ENCODE measurements at regions not wholly inside any gene's neighbourhood (a gene's known extent, or its start where the extent isn't known, plus 50 kb on each side); places are given as distances from the start of the nearest gene placed in this dataset.

GRCh38 chr5:17161662-17162061 is 55.8 kb upstream of the BASP1 start:
- no peaks in the 10 kb centered on the region for H3F3A ChIP-seq (ENCODE audit: insufficient read depth, low read length)
- H4K20me1 ChIP-seq (ENCODE audit: insufficient read depth, low read length) = no peaks in the 10 kb centered on the region
- no peak overlapping the region for H3K4me2 ChIP-seq (ENCODE audit: low read length)
- H3K79me2 ChIP-seq (ENCODE audit: insufficient read depth, low read length) = no peaks in the 10 kb centered on the region
- no peaks in the 10 kb centered on the region for H3K27me3 ChIP-seq (ENCODE audit: insufficient read depth, low read length)
- no peak overlapping the region for H2AFZ ChIP-seq (ENCODE audit: low read length)
- no peaks in the 10 kb centered on the region for H3K9me2 ChIP-seq (ENCODE audit: low read depth, low read length)
- no peaks in the 10 kb centered on the region for H3K9me3 ChIP-seq (ENCODE audit: low read length)
- no peak overlapping the region for H3K9ac ChIP-seq (ENCODE audit: low read length)
- no peaks in the 10 kb centered on the region for H3K4me1 ChIP-seq (ENCODE audit: insufficient read depth, low read length, severe bottlenecking)
- H3K27ac ChIP-seq (ENCODE audit: low read depth, low read length, poor library complexity, severe bottlenecking) = no peak overlapping the region
- H3K4me3 ChIP-seq (ENCODE audit: low read depth, low read length, poor library complexity, severe bottlenecking) = no peak overlapping the region
- no peaks in the 10 kb centered on the region for H3K36me3 ChIP-seq (ENCODE audit: insufficient read depth, low read length)
- no peak for TF ChIP-seq EZH2 (IDR thresholded peaks at IDR 0.05; ENCODE audit: borderline replicate concordance, low read length)
- TF ChIP-seq, protein P1, sequence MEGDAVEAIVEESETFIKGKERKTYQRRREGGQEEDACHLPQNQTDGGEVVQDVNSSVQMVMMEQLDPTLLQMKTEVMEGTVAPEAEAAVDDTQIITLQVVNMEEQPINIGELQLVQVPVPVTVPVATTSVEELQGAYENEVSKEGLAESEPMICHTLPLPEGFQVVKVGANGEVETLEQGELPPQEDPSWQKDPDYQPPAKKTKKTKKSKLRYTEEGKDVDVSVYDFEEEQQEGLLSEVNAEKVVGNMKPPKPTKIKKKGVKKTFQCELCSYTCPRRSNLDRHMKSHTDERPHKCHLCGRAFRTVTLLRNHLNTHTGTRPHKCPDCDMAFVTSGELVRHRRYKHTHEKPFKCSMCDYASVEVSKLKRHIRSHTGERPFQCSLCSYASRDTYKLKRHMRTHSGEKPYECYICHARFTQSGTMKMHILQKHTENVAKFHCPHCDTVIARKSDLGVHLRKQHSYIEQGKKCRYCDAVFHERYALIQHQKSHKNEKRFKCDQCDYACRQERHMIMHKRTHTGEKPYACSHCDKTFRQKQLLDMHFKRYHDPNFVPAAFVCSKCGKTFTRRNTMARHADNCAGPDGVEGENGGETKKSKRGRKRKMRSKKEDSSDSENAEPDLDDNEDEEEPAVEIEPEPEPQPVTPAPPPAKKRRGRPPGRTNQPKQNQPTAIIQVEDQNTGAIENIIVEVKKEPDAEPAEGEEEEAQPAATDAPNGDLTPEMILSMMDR (IDR thresholded peaks at IDR 0.05; ENCODE audit: low read length) = no peak

- Histone ChIP-seq H3K79me2 (ENCODE audit: insufficient read depth, low read length) (no peaks in the 10 kb centered on the region), H3K27me3 (ENCODE audit: insufficient read depth, low read length) (no peaks in the 10 kb centered on the region), H3K4me2 (ENCODE audit: low read length) (no peak overlapping the region), H3K9me2 (ENCODE audit: low read depth, low read length) (no peaks in the 10 kb centered on the region), H3K36me3 (ENCODE audit: insufficient read depth, low read length) (no peaks in the 10 kb centered on the region), H3F3A (ENCODE audit: insufficient read depth, low read length) (no peaks in the 10 kb centered on the region), H3K27ac (ENCODE audit: low read depth, low read length, poor library complexity, severe bottlenecking) (no peak overlapping the region), H4K20me1 (ENCODE audit: insufficient read depth, low read length) (no peaks in the 10 kb centered on the region), H3K4me1 (ENCODE audit: insufficient read depth, low read length, severe bottlenecking) (no peaks in the 10 kb centered on the region), H3K9me3 (ENCODE audit: low read length) (no peaks in the 10 kb centered on the region), H3K9ac (ENCODE audit: low read length) (no peak overlapping the region), H2AFZ (ENCODE audit: low read length) (no peak overlapping the region), H3K4me3 (ENCODE audit: low read depth, low read length, poor library complexity, severe bottlenecking) (no peak overlapping the region)
- no peak for TF ChIP-seq EZH2 (IDR thresholded peaks at IDR 0.05; ENCODE audit: borderline replicate concordance, low read length)
- TF ChIP-seq, protein P1 (IDR thresholded peaks at IDR 0.05; ENCODE audit: low read length) = no peak
These were observed 54.2 kb upstream of the BASP1 start for GRCh38 chr5:17163221-17163620.

DNA sequence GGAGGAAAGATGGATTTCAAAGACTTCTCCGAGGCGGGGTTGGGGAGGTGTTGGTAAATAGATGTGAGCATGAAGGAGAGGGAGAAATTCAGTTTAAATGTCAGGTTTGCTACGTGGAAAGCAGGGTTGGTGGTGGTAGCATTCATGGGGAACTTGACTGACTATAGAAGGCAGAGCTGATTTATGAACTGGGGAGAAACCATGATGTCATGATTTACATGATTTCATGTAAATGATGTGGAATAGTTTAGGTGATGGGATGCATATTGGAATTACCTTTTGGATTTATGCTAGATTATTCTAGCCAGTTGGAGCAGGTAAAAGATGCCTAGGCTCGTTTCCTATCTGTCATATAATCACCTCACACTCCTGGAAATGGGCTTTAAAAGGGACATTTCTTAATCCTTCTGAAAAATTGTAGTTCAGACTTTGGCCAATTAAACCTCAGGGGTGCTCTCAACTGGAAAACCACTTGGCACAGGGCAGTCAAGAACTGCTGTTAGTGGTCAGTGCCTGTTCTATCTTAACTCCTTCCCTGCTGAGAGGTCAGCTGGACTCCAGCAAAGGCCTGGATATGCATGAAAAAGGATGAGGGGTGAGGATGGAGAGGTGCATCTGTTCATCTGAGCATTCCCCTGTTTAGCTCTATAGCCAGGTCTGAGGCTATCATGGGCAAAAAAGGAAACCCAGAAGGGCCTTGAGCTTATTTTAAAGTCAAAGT is 50.1 kb upstream of the BASP1 start:
- H3K36me3 ChIP-seq (ENCODE audit: insufficient read depth, low read length) = no peaks in the 10 kb centered on the region
- H3K27ac ChIP-seq (ENCODE audit: low read depth, low read length, poor library complexity, severe bottlenecking) = no peak overlapping the region
- H3K4me3 ChIP-seq (ENCODE audit: low read depth, low read length, poor library complexity, severe bottlenecking) = no peak overlapping the region
- TF ChIP-seq, protein P1 (IDR thresholded peaks at IDR 0.05; ENCODE audit: low read length) = no peak
- no peak for TF ChIP-seq EZH2 (IDR thresholded peaks at IDR 0.05; ENCODE audit: borderline replicate concordance, low read length)
- H3K9me3 ChIP-seq (ENCODE audit: low read length) = no peaks in the 10 kb centered on the region
- no peaks in the 10 kb centered on the region for H3K79me2 ChIP-seq (ENCODE audit: insufficient read depth, low read length)
- H4K20me1 ChIP-seq (ENCODE audit: insufficient read depth, low read length) = no peaks in the 10 kb centered on the region
- H3K27me3 ChIP-seq (ENCODE audit: insufficient read depth, low read length) = no peaks in the 10 kb centered on the region
- no peaks in the 10 kb centered on the region for H3F3A ChIP-seq (ENCODE audit: insufficient read depth, low read length)
- no peaks in the 10 kb centered on the region for H3K4me1 ChIP-seq (ENCODE audit: insufficient read depth, low read length, severe bottlenecking)
- H3K9me2 ChIP-seq (ENCODE audit: low read depth, low read length) = no peaks in the 10 kb centered on the region
- no peak overlapping the region for H3K4me2 ChIP-seq (ENCODE audit: low read length)
- H2AFZ ChIP-seq (ENCODE audit: low read length) = no peak overlapping the region
- H3K9ac ChIP-seq (ENCODE audit: low read length) = no peak overlapping the region
